HG03457 (cell line): ENCODE measurements at regions not wholly inside any gene's neighbourhood (a gene's known extent, or its start where the extent isn't known, plus 50 kb on each side); places are given as distances from the start of the nearest gene placed in this dataset.

Source experiments
- ATAC-seq: cut with Tn5 transposase; IDR thresholded peaks from one replicate; pipeline ENCODE4 v1.9.1; 2021; ENCODE audit warnings: moderate number of reproducible peaks; ENCODE audit not compliant: unreplicated experiment

- ATAC-seq: no peak
Measured at GRCh38 chrX:9147726-9148125, 113.8 kb upstream of the FAM9B start.

GRCh38 chrX:9148615-9149399 lies 114.9 kb upstream of the FAM9B start:
- ATAC-seq: no peak

GRCh38 chrX:9149501-9150245 lies 115.7 kb upstream of the FAM9B start:
- ATAC-seq: no peak

GRCh38 chrX:9151772-9152307 lies 117.9 kb upstream of the FAM9B start:
- no peak for ATAC-seq

- ATAC-seq: no peak
Measured at GRCh38 chrX:9153300-9153699, 119.4 kb upstream of the FAM9B start.

GRCh38 chrX:9158611-9159010 lies 124.7 kb upstream of the FAM9B start:
- no peak for ATAC-seq

GRCh38 chrX:9160698-9161329 lies 126.9 kb upstream of the FAM9B start:
- ATAC-seq: no peak

GRCh38 chrX:9162698-9163097 lies 128.8 kb upstream of the FAM9B start:
- ATAC-seq: no peak

GRCh38 chrX:9163214-9163709 lies 129.3 kb upstream of the FAM9B start:
- ATAC-seq: no peak

GRCh38 chrX:9164086-9164485 lies 130.2 kb upstream of the FAM9B start:
- ATAC-seq: no peak

GRCh38 chrX:9164533-9165426 lies 130.9 kb upstream of the FAM9B start:
- no peak for ATAC-seq

- ATAC-seq: no peak
Measured at GRCh38 chrX:9166584-9166944, 132.6 kb upstream of the FAM9B start.

GRCh38 chrX:9171841-9172463 lies 138.0 kb upstream of the FAM9B start:
- no peak for ATAC-seq

GRCh38 chrX:9172464-9172850 lies 138.5 kb upstream of the FAM9B start:
- no peak for ATAC-seq

GRCh38 chrX:9180623-9181022 lies 146.7 kb upstream of the FAM9B start:
- ATAC-seq: no peak

- ATAC-seq: no peak
Measured at GRCh38 chrX:9182041-9182440, 148.1 kb upstream of the FAM9B start.

- no peak for ATAC-seq
Measured at GRCh38 chrX:9183481-9183880, 149.6 kb upstream of the FAM9B start.

- no peak for ATAC-seq
Measured at GRCh38 chrX:9184211-9184610, 150.3 kb upstream of the FAM9B start.

GRCh38 chrX:9188117-9188516 lies 154.2 kb upstream of the FAM9B start:
- no peak for ATAC-seq

GRCh38 chrX:9189286-9189685 lies 155.4 kb upstream of the FAM9B start:
- ATAC-seq: no peak
